ENCODE measurements at regions not wholly inside any gene's neighbourhood (a gene's known extent, or its start where the extent isn't known, plus 50 kb on each side); places are given as distances from the start of the nearest gene placed in this dataset.

DNA sequence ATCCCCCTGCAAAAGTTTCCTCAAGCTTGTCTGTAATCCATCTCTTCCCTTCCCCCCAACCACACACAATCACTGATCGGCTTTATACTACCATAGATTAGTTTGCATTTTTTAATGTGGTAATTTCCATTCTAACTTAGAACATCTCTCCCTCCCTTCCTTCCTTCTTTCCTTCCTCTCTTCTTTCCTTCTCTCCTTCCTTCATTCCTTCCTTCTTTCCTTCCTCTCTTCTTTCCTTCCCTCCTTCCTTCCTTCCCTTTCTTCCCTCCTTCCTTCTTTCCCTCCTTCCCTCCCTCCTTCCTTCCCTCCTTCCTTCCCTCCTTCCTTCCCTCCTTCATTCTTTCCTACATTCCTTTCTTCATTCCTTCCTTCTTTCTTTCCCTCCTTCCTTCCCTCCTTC lies 166.2 kb upstream of the MSX2 start:
- no peak for TF ChIP-seq POLR2A (IDR thresholded peaks at IDR 0.05; ENCODE audit: low read length)
- no peak for TF ChIP-seq GATA1 (IDR thresholded peaks at IDR 0.05; ENCODE audit: low read depth, low read length)

Measured in erythroblast (primary cell).